GM06990 (cell line): ENCODE measurements at regions not wholly inside any gene's neighbourhood (a gene's known extent, or its start where the extent isn't known, plus 50 kb on each side); places are given as distances from the start of the nearest gene placed in this dataset.

Experiments used
- DNase-seq: peaks from one replicate; pipeline ENCODE4 v3.0.0-alpha.2; 2011; ENCODE audit not compliant: insufficient read length; ENCODE audit errors: extremely low read depth
- H3K27me3 ChIP-seq: replicated peaks from 2 replicates; pipeline ENCODE4 v1.6.0; 2011; ENCODE audit warnings: low read length; ENCODE audit not compliant: control insufficient read depth, insufficient read depth
- H3K36me3 ChIP-seq: 2 replicates; pipeline ENCODE4 v1.5.1; 2011; ENCODE audit warnings: low read length; ENCODE audit not compliant: control insufficient read depth, insufficient read depth
- H3K4me3 ChIP-seq: replicated peaks from 2 replicates; pipeline ENCODE4 v1.5.1; 2011; ENCODE audit warnings: low read depth, mild to moderate bottlenecking, control low read depth, low read length
- CTCF ChIP-seq: IDR thresholded peaks from 2 replicates; pipeline ENCODE4 v1.5.1; 2011; ENCODE audit warnings: low read length, control low read depth, mild to moderate bottlenecking, inconsistent platforms; ENCODE audit not compliant: insufficient read depth, poor library complexity, severe bottlenecking

- no peak for TF ChIP-seq CTCF
- Histone ChIP-seq H3K27me3 (no peaks in the 10 kb centered on the region), H3K36me3 (no peaks in the 10 kb centered on the region), H3K4me3 (no peak overlapping the region)
- DNase-seq, result no peak
These were observed 87.0 kb upstream of the LRP1B start for GRCh38 chr2:142217804-142218203.

- no peak for DNase-seq
- Histone ChIP-seq H3K36me3 (no peaks in the 10 kb centered on the region), H3K27me3 (no peaks in the 10 kb centered on the region), H3K4me3 (no peak overlapping the region)
- TF ChIP-seq CTCF, result no peak
These were observed 69.2 kb upstream of the LRP1B start for GRCh38 chr2:142200062-142200461.

- no peaks in the 10 kb centered on the region for H3K27me3 ChIP-seq
- TF ChIP-seq CTCF, result no peak
- no peak overlapping the region for H3K4me3 ChIP-seq
- no peaks in the 10 kb centered on the region for H3K36me3 ChIP-seq
- no peak for DNase-seq
These were observed 68.3 kb upstream of the LRP1B start for GRCh38 chr2:142199073-142199472.

- no peak for TF ChIP-seq CTCF
- DNase-seq, result no peak
- no peaks in the 10 kb centered on the region for H3K36me3 ChIP-seq
These were observed 60.0 kb upstream of the LRP1B start for GRCh38 chr2:142190805-142191204.

GRCh38 chr2:142189501-142189900, 58.7 kb upstream of the LRP1B start:
- TF ChIP-seq CTCF, result no peak
- DNase-seq, result no peak
- Histone ChIP-seq H3K4me3 (no peak overlapping the region), H3K36me3 (no peaks in the 10 kb centered on the region), H3K27me3 (no peaks in the 10 kb centered on the region)

More at GRCh38 chr2:142190805-142191204, 60.0 kb upstream of the LRP1B start:
- no peaks in the 10 kb centered on the region for H3K27me3 ChIP-seq
- no peak overlapping the region for H3K4me3 ChIP-seq

GRCh38 chr2:142188562-142188961, 57.7 kb upstream of the LRP1B start:
- DNase-seq, result no peak
- no peak for TF ChIP-seq CTCF
- H3K27me3 ChIP-seq, result no peaks in the 10 kb centered on the region
- no peaks in the 10 kb centered on the region for H3K36me3 ChIP-seq
- H3K4me3 ChIP-seq, result no peak overlapping the region
